PFSK-1 (cell line): ENCODE measurements at regions not wholly inside any gene's neighbourhood (a gene's known extent, or its start where the extent isn't known, plus 50 kb on each side); places are given as distances from the start of the nearest gene placed in this dataset.

Experiments
- POLR2AphosphoS5 ChIP-seq: IDR thresholded peaks from 2 replicates; pipeline ENCODE4 v1.6.1; 2012; ENCODE audit warnings: low read depth, mild to moderate bottlenecking, control low read depth, low read length, moderate library complexity
- SIN3A ChIP-seq: IDR thresholded peaks from 2 replicates; pipeline ENCODE4 v1.6.1; 2012; ENCODE audit warnings: mild to moderate bottlenecking, low read length, moderate library complexity, borderline replicate concordance; ENCODE audit not compliant: insufficient read depth

DNA sequence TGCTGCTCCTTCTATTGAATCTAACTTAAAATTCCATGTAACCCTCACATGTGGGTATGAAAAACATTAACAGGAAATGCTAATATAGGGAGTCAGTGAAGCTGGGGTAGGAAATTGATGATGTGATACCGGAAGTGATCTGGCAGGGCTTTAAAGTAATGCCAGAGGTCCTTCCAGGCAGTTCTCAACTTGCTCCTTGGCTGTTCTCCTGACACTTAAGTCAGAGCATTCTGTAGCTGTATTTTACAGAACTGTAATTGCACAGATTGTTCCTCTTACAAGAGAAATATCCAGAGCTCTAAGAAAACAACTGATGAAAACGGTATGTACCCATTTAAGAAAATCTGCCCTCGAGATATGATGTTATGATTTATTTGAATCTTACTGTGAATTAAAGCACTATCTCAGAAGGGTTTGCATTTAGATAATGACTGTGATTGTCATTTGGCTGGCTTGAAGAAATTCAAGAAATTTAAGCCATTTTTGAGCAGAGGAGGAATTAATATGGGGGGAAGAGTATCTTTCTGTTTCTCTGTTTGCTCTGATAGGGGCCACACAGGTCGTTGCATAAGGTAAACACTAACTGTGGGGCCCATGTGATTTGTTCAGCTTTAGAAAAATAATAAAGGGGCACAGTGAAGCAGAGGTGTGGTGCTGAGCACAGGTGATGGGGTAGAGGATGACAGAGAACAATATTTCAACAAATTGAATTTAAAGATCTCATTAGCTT is 88.4 kb downstream of the BBS10 start:
- TF ChIP-seq POLR2AphosphoS5 (no peak), SIN3A (no peak)
